GM10248 (cell line): ENCODE measurements at regions not wholly inside any gene's neighbourhood (a gene's known extent, or its start where the extent isn't known, plus 50 kb on each side); places are given as distances from the start of the nearest gene placed in this dataset.

Source experiments
- CTCF ChIA-PET: fragments of 300-600 bp; sonication (Branson Sonifier 250); formaldehyde crosslinking; extraction: SDS; loops from one replicate; lab custom pipeline; 2021; ENCODE audit warnings: antibody characterized with exemption; lab: Yijun Ruan, JAX
- POLR2A ChIA-PET: fragments of 350-650 bp; sonication (Branson Sonifier 250); formaldehyde crosslinking; extraction: SDS; loops from one replicate; lab custom pipeline; 2020; ENCODE audit warnings: antibody characterized with exemption; lab: Yijun Ruan, JAX
- DNase-seq: peaks from one replicate; pipeline ENCODE4 v3.0.0; 2012; ENCODE audit errors: extremely low spot score
- CTCF ChIP-seq: IDR thresholded peaks from 2 replicates; pipeline ENCODE4 v1.5.1; 2012; ENCODE audit warnings: mild to moderate bottlenecking, low read depth; ENCODE audit errors: extremely low read depth, missing control alignments, control extremely low read depth

- DNase-seq, result no peak
- POLR2A ChIA-PET, result no interaction called here
- CTCF ChIA-PET, result no interaction called here
- no peak for TF ChIP-seq CTCF
Observed at GRCh38 chr21:20611008-20611407, 387.2 kb upstream of the NCAM2 start.

- TF ChIP-seq CTCF, result no peak
- ChIA-PET POLR2A (no interaction called here), CTCF (interaction anchor here (1.1 kb wide), 1 partner anchor 19 kb away, joined by 3 read pairs; no protein-coding TSS in a partner anchor)
- DNase-seq, result no peak
Observed at GRCh38 chr21:20613654-20614053, 384.6 kb upstream of the NCAM2 start.

GRCh38 chr21:20617130-20617529, 381.1 kb upstream of the NCAM2 start:
- ChIA-PET CTCF (no interaction called here), POLR2A (no interaction called here)
- no peak for DNase-seq
- no peak for TF ChIP-seq CTCF

GRCh38 chr21:20618878-20619277, 379.3 kb upstream of the NCAM2 start:
- no peak for DNase-seq
- ChIA-PET CTCF (no interaction called here), POLR2A (no interaction called here)
- TF ChIP-seq CTCF, result no peak

GRCh38 chr21:20627594-20627993, 370.6 kb upstream of the NCAM2 start:
- TF ChIP-seq CTCF, result no peak
- ChIA-PET POLR2A (no interaction called here), CTCF (no interaction called here)
- DNase-seq, result no peak

- no peak for DNase-seq
- CTCF ChIA-PET, result no interaction called here
- POLR2A ChIA-PET, result no interaction called here
- no peak for TF ChIP-seq CTCF
Observed at GRCh38 chr21:20631633-20632032, 366.6 kb upstream of the NCAM2 start.

- ChIA-PET POLR2A (no interaction called here), CTCF (no interaction called here)
- DNase-seq, result no peak
- no peak for TF ChIP-seq CTCF
Observed at GRCh38 chr21:20639026-20639425, 359.2 kb upstream of the NCAM2 start.
